IMR-90 (cell line): ENCODE measurements at regions not wholly inside any gene's neighbourhood (a gene's known extent, or its start where the extent isn't known, plus 50 kb on each side); places are given as distances from the start of the nearest gene placed in this dataset.

Experiments
- ATAC-seq: fragments of 200-7000 bp; cut with Tn5 transposase; 2 replicates; pipeline ENCODE4 v1.9.1; 2020; ENCODE audit warnings: low read depth, mild to moderate bottlenecking, moderate library complexity
- BruUV-seq: library from RNA; stranded (reverse); fragments of 400-500 nt; replicated peaks from 2 replicates; lab custom pipeline; 2021; lab: Mats Ljungman, UMichigan
- CTCF ChIA-PET: fragments of 300-600 bp; formaldehyde crosslinking; extraction: SDS; loops from one replicate; lab custom pipeline; 2021; ENCODE audit warnings: antibody characterized with exemption; lab: Yijun Ruan, JAX
- POLR2A ChIA-PET: fragments of 300-600 bp; sonication (Branson Sonifier 250); formaldehyde crosslinking; loops from one replicate; lab custom pipeline; 2022; ENCODE audit warnings: antibody characterized with exemption; ENCODE audit not compliant: unreplicated experiment; lab: Charles Lee
- DNase-seq: peaks from one replicate; pipeline ENCODE4 v3.0.0; 2013
- H2AFZ ChIP-seq: replicated peaks from 2 replicates; pipeline ENCODE3; 2013; ENCODE audit warnings: low read length, mild to moderate bottlenecking; ENCODE audit not compliant: poor library complexity
- H2AK5ac ChIP-seq: 2 replicates; pipeline ENCODE4 v1.6.1; 2013; ENCODE audit warnings: low read depth, low read length, inconsistent platforms
- H2AK9ac ChIP-seq: replicated peaks from 2 replicates; pipeline ENCODE3; 2013; ENCODE audit warnings: mild to moderate bottlenecking, low read depth, low read length, moderate library complexity; ENCODE audit not compliant: poor library complexity
- H2BK120ac ChIP-seq: 2 replicates; pipeline ENCODE4 v1.6.1; 2013; ENCODE audit warnings: low read depth, low read length, inconsistent platforms
- H2BK15ac ChIP-seq: 3 replicates; pipeline ENCODE4 v1.6.1; 2013; ENCODE audit warnings: low read depth, low read length, inconsistent platforms
- H2BK20ac ChIP-seq: 2 replicates; pipeline ENCODE4 v1.6.1; 2013; ENCODE audit warnings: low read depth, mild to moderate bottlenecking, inconsistent platforms, low read length, moderate library complexity
- H2BK5ac ChIP-seq: 2 replicates; pipeline ENCODE4 v1.6.1; 2013; ENCODE audit warnings: mild to moderate bottlenecking, low read depth, low read length, inconsistent platforms; ENCODE audit not compliant: poor library complexity, severe bottlenecking
- H3K14ac ChIP-seq: replicated peaks from 2 replicates; pipeline ENCODE4 v1.6.1; 2013; ENCODE audit warnings: low read depth, low read length, inconsistent platforms
- H3K18ac ChIP-seq: 2 replicates; pipeline ENCODE4 v1.6.1; 2013; ENCODE audit warnings: low read depth, low read length, control low read depth
- H3K23ac ChIP-seq: 2 replicates; pipeline ENCODE4 v1.6.1; 2013; ENCODE audit warnings: low read depth, low read length, inconsistent platforms
- H3K27ac ChIP-seq: 2 replicates; pipeline ENCODE4 v1.5.1; 2013; ENCODE audit warnings: mild to moderate bottlenecking, control low read depth, low read length; ENCODE audit not compliant: insufficient read depth
- H3K27me3 ChIP-seq: 2 replicates; pipeline ENCODE4 v1.6.1; 2013; ENCODE audit warnings: low read length; ENCODE audit not compliant: control insufficient read depth, insufficient read depth
- H3K36me3 ChIP-seq: 2 replicates; pipeline ENCODE4 v1.6.1; 2013; ENCODE audit warnings: low read length, mixed read lengths; ENCODE audit not compliant: control insufficient read depth, insufficient read depth
- H3K4ac ChIP-seq: 2 replicates; pipeline ENCODE4 v1.6.1; 2013; ENCODE audit warnings: low read depth, low read length, inconsistent platforms
- H3K4me1 ChIP-seq: 2 replicates; pipeline ENCODE4 v1.6.1; 2013; ENCODE audit warnings: low read length, mixed read lengths; ENCODE audit not compliant: control insufficient read depth, insufficient read depth
- H3K4me2 ChIP-seq: 2 replicates; pipeline ENCODE4 v1.6.1; 2013; ENCODE audit warnings: low read depth, mild to moderate bottlenecking, control low read depth, low read length, moderate library complexity
- H3K4me3 ChIP-seq: 2 replicates; pipeline ENCODE4 v1.5.1; 2013; ENCODE audit warnings: low read depth, mild to moderate bottlenecking, control low read depth, low read length, moderate library complexity; ENCODE audit not compliant: insufficient read depth
- H3K56ac ChIP-seq: 2 replicates; pipeline ENCODE4 v1.6.1; 2013; ENCODE audit warnings: low read length, inconsistent platforms; ENCODE audit not compliant: insufficient read depth; ENCODE audit errors: extremely low read depth
- H3K79me1 ChIP-seq, 2 experiments: 2 replicates each; pipeline ENCODE4 v1.6.1; 2013; ENCODE audit warnings: low read length in 2 of 2, inconsistent platforms in 1 of 2, low read depth in 1 of 2
- H3K9ac ChIP-seq: 2 replicates; pipeline ENCODE4 v1.6.1; 2013; ENCODE audit warnings: low read depth, low read length, control low read depth
- H3K9me1 ChIP-seq: 2 replicates; pipeline ENCODE4 v1.6.1; 2013; ENCODE audit warnings: low read length, inconsistent platforms; ENCODE audit not compliant: insufficient read depth
- H3K9me3 ChIP-seq: 2 replicates; pipeline ENCODE4 v1.6.1; 2013; ENCODE audit warnings: low read length; ENCODE audit not compliant: control insufficient read depth, insufficient read depth
- H4K20me1 ChIP-seq: 2 replicates; pipeline ENCODE4 v1.6.1; 2013; ENCODE audit warnings: low read length, inconsistent platforms; ENCODE audit not compliant: insufficient read depth
- H4K5ac ChIP-seq: 2 replicates; pipeline ENCODE4 v1.6.1; 2013; ENCODE audit warnings: mild to moderate bottlenecking, low read depth, low read length, control low read depth
- H4K8ac ChIP-seq, 2 experiments: 2 replicates each; pipeline ENCODE4 v1.6.1; 2013; ENCODE audit warnings: low read depth in 2 of 2, low read length in 2 of 2, control low read depth in 1 of 2, inconsistent platforms in 1 of 2
- H4K91ac ChIP-seq: 2 replicates; pipeline ENCODE4 v1.6.1; 2013; ENCODE audit warnings: low read depth, low read length, inconsistent platforms; ENCODE audit not compliant: insufficient read depth
- FOS ChIP-seq: fragments of 150-350 bp; IDR thresholded peaks from 2 replicates; pipeline ENCODE4 v1.6.1; 2016; ENCODE audit warnings: low read depth, low read length
- NFE2L2 ChIP-seq: fragments of 150-350 bp; IDR thresholded peaks from 2 replicates; pipeline ENCODE4 v1.6.1; 2016; ENCODE audit warnings: low read depth, mild to moderate bottlenecking, low read length
- SMC3 ChIP-seq: fragments of 150-350 bp; IDR thresholded peaks from 2 replicates; pipeline ENCODE4 v1.6.1; 2016; ENCODE audit warnings: low read depth, mild to moderate bottlenecking, antibody characterized with exemption, low read length, moderate library complexity
- WGBS, 2 experiments: methylation state at CpG; one replicate each; pipeline versions ENCODE4 v1.1.5 to v1.1.7; 2013; ENCODE audit warnings: missing lambda C conversion rate in 2 of 2; ENCODE audit not compliant: insufficient read length in 1 of 2; ENCODE audit errors: extremely low coverage in 2 of 2; 5-methylcytosine and 5-hydroxymethylcytosine counted together
- dilution Hi-C: fragments of 300-500 bp; cut with HindIII; formaldehyde crosslinking; loops from one replicate; pipeline ENCODE4 v1.14.3; 2018; ENCODE audit warnings: low sequenced_read_pairs; ENCODE audit not compliant: unreplicated experiment
- in situ Hi-C: fragments of 300-500 bp; cut with MboI; formaldehyde crosslinking; loops from 3 replicates; pipeline ENCODE4 v1.14.3; 2019; ENCODE audit warnings: low sequenced_read_pairs, inconsistent platforms, mixed read lengths
- intact Hi-C: fragments of 100-400 bp; cut with micrococcal nuclease; formaldehyde crosslinking; loops from 2 replicates; pipeline ENCODE4 v1.10.0; 2022

DNA sequence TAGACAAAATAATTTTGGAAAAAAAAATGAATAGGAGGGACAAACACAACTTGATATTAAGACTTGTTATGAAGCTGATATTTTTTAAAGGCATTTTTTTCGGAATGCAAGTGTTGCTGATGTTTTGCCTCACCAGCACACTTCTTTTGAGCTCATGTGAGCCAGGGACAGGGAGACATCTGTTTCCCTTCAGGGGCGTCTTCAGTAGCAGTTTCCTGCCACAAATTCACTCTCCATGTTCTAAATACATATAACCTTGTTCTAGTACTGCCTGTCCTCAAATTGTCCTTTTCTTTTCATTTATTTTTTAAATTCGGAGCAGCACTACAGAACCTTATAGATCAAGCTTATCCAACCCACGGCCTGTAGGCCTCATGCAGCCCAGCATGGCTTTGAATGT is 316.0 kb upstream of the PAPPA start:
- no peak overlapping the region; the same call in 2 of the 3 replicates for H2BK15ac ChIP-seq
- in situ Hi-C loops = no loop called here
- H3K27me3 ChIP-seq = no peaks in the 10 kb centered on the region
- H3K36me3 ChIP-seq = no peaks in the 10 kb centered on the region
- no peak overlapping the region for H4K91ac ChIP-seq
- POLR2A ChIA-PET = no interaction called here
- H3K79me1 ChIP-seq = no peaks in the 10 kb centered on the region
- no peaks in the 10 kb centered on the region for H4K20me1 ChIP-seq
- no peak for DNase-seq
- no peak overlapping the region for H3K56ac ChIP-seq
- H3K14ac ChIP-seq = no peak overlapping the region
- no peak overlapping the region for H2BK120ac ChIP-seq
- H3K23ac ChIP-seq = no peak overlapping the region
- H4K5ac ChIP-seq = no peak overlapping the region
- no peaks in the 10 kb centered on the region for H3K9me1 ChIP-seq
- no peak overlapping the region for H2AK9ac ChIP-seq
- no peak overlapping the region for H4K8ac ChIP-seq
- H3K27ac ChIP-seq = no peak overlapping the region
- no TSS peak for BruUV-seq
- no peak for ATAC-seq
- no peaks in the 10 kb centered on the region; the same call in 1 of the 2 replicates for H3K9me3 ChIP-seq
- no peak overlapping the region for H3K9ac ChIP-seq
- 71% methylated on average over 1 of the region's 4 CpGs; no CpG with 5 or more reads in 1 of the 2 experiments for WGBS, 2 experiments
- CTCF ChIA-PET = interaction anchor here (0.6 kb wide), 1 partner anchor 105 kb away, joined by 3 read pairs; no protein-coding TSS in a partner anchor
- H2AFZ ChIP-seq = no peak overlapping the region
- H3K4ac ChIP-seq = no peak overlapping the region
- H3K18ac ChIP-seq = no peak overlapping the region
- no peak overlapping the region for H2AK5ac ChIP-seq
- no peak overlapping the region for H3K4me2 ChIP-seq
- H2BK5ac ChIP-seq = no peak overlapping the region
- dilution Hi-C loops = no loop called here
- TF ChIP-seq NFE2L2 (no peak), FOS (no peak), SMC3 (no peak)
- no peak overlapping the region for H3K4me3 ChIP-seq
- no peak overlapping the region for H2BK20ac ChIP-seq
- intact Hi-C loops = no loop called here
- H3K4me1 ChIP-seq = no peaks in the 10 kb centered on the region
